OCI-LY1 (cell line): ENCODE measurements at regions not wholly inside any gene's neighbourhood (a gene's known extent, or its start where the extent isn't known, plus 50 kb on each side); places are given as distances from the start of the nearest gene placed in this dataset.

ENCODE experiments used
- H2AFZ ChIP-seq: fragments of 200-600 bp; sonication (generic), shearing (Covaris generic); 2 replicates; pipeline ENCODE4 v1.6.0; 2014; ENCODE audit warnings: antibody characterized with exemption, mild to moderate bottlenecking, low read length
- H3F3A ChIP-seq: fragments of 200-600 bp; sonication (generic), shearing (Covaris generic); 2 replicates; pipeline ENCODE4 v1.6.0; 2014; ENCODE audit warnings: mild to moderate bottlenecking, antibody characterized with exemption, low read length, moderate library complexity; ENCODE audit not compliant: insufficient read depth
- H3K27ac ChIP-seq: fragments of 200-600 bp; sonication (generic); 2 replicates; pipeline ENCODE4 v1.5.1; 2014; ENCODE audit warnings: low read length, mixed run types, mild to moderate bottlenecking, low read depth; ENCODE audit not compliant: poor library complexity, severe bottlenecking
- H3K27me3 ChIP-seq: fragments of 200-600 bp; sonication (generic); 2 replicates; pipeline ENCODE4 v1.6.0; 2014; ENCODE audit warnings: antibody characterized with exemption, mild to moderate bottlenecking, low read length, moderate library complexity; ENCODE audit not compliant: insufficient read depth
- H3K36me3 ChIP-seq: fragments of 200-600 bp; sonication (generic); 2 replicates; pipeline ENCODE4 v1.6.1; 2014; ENCODE audit warnings: mild to moderate bottlenecking, antibody characterized with exemption, low read length, moderate library complexity, mixed read lengths; ENCODE audit not compliant: insufficient read depth
- H3K4me1 ChIP-seq: fragments of 200-600 bp; sonication (generic); 2 replicates; pipeline ENCODE4 v1.5.1; 2014; ENCODE audit warnings: mild to moderate bottlenecking, low read length, moderate library complexity; ENCODE audit not compliant: insufficient read depth, severe bottlenecking
- H3K4me2 ChIP-seq: fragments of 200-600 bp; sonication (generic), shearing (Covaris generic); 2 replicates; pipeline ENCODE4 v1.6.1; 2014; ENCODE audit warnings: low read length
- H3K4me3 ChIP-seq: fragments of 200-600 bp; sonication (generic); 2 replicates; pipeline ENCODE4 v1.5.1; 2014; ENCODE audit warnings: low read length, low read depth, mild to moderate bottlenecking, mixed read lengths; ENCODE audit not compliant: poor library complexity, severe bottlenecking
- H3K79me2 ChIP-seq: fragments of 200-600 bp; shearing (Covaris generic); 2 replicates; pipeline ENCODE4 v1.6.1; 2016; ENCODE audit warnings: mixed run types, low read length, mixed read lengths; ENCODE audit not compliant: insufficient read depth
- H3K9ac ChIP-seq: fragments of 200-600 bp; sonication (generic), shearing (Covaris generic); 2 replicates; pipeline ENCODE4 v1.6.1; 2014; ENCODE audit warnings: mild to moderate bottlenecking, low read length, mixed read lengths
- H3K9me2 ChIP-seq: fragments of 200-600 bp; sonication (generic), shearing (Covaris generic); 2 replicates; pipeline ENCODE4 v1.6.1; 2014; ENCODE audit warnings: low read depth, mild to moderate bottlenecking, low read length, mixed read lengths
- H3K9me3 ChIP-seq: fragments of 200-600 bp; shearing (Covaris generic); 2 replicates; pipeline ENCODE4 v1.6.1; 2014; ENCODE audit warnings: low read length, mixed read lengths
- H4K20me1 ChIP-seq: fragments of 200-600 bp; sonication (generic), shearing (Covaris generic); 2 replicates; pipeline ENCODE4 v1.6.0; 2016; ENCODE audit warnings: mild to moderate bottlenecking, low read length; ENCODE audit not compliant: insufficient read depth
- EZH2 ChIP-seq: fragments of 200-600 bp; sonication (generic), shearing (Covaris generic); IDR thresholded peaks from 2 replicates; pipeline ENCODE4 v1.8.0; 2017; ENCODE audit warnings: borderline replicate concordance, mixed run types, mild to moderate bottlenecking, antibody characterized with exemption, low read length, moderate library complexity, mixed read lengths
- TF ChIP-seq, protein P1 (sequence below): fragments of 200-600 bp; sonication (generic), shearing (Covaris generic); IDR thresholded peaks from 2 replicates; pipeline ENCODE4 v1.5.1; 2017; ENCODE audit warnings: mild to moderate bottlenecking, antibody characterized with exemption, low read length, moderate library complexity, mixed read lengths

DNA sequence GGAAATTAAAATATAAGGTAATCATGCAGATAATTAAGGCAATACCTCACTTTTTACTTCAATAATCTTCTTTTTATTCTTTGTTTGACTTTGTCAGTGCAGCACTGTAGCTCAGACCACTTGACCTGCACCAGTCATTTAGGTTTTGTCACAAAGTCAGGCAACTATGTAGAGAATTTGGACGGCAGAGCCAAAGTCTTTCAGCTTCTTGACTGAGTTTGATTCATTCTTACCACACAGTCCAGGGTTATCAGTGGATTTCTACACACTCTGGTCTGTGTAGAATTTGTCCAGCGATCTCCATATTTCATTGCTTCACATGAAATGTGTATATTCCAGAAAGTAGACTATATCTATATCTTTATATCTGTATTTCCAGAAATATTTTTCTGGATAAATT lies 107.3 kb downstream of the TFAP2B start:
- no peak overlapping the region for H2AFZ ChIP-seq
- no peak overlapping the region for H3K4me2 ChIP-seq
- no peaks in the 10 kb centered on the region for H3F3A ChIP-seq
- TF ChIP-seq, protein P1, sequence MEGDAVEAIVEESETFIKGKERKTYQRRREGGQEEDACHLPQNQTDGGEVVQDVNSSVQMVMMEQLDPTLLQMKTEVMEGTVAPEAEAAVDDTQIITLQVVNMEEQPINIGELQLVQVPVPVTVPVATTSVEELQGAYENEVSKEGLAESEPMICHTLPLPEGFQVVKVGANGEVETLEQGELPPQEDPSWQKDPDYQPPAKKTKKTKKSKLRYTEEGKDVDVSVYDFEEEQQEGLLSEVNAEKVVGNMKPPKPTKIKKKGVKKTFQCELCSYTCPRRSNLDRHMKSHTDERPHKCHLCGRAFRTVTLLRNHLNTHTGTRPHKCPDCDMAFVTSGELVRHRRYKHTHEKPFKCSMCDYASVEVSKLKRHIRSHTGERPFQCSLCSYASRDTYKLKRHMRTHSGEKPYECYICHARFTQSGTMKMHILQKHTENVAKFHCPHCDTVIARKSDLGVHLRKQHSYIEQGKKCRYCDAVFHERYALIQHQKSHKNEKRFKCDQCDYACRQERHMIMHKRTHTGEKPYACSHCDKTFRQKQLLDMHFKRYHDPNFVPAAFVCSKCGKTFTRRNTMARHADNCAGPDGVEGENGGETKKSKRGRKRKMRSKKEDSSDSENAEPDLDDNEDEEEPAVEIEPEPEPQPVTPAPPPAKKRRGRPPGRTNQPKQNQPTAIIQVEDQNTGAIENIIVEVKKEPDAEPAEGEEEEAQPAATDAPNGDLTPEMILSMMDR, result no peak
- TF ChIP-seq EZH2, result no peak
- no peaks in the 10 kb centered on the region for H3K36me3 ChIP-seq
- H3K9ac ChIP-seq, result no peak overlapping the region
- no peak overlapping the region for H3K4me3 ChIP-seq
- no peaks in the 10 kb centered on the region for H3K9me3 ChIP-seq
- no peaks in the 10 kb centered on the region for H3K27me3 ChIP-seq
- no peaks in the 10 kb centered on the region for H3K4me1 ChIP-seq
- no peaks in the 10 kb centered on the region for H4K20me1 ChIP-seq
- H3K9me2 ChIP-seq, result no peaks in the 10 kb centered on the region
- H3K79me2 ChIP-seq, result no peaks in the 10 kb centered on the region
- no peak overlapping the region for H3K27ac ChIP-seq

DNA sequence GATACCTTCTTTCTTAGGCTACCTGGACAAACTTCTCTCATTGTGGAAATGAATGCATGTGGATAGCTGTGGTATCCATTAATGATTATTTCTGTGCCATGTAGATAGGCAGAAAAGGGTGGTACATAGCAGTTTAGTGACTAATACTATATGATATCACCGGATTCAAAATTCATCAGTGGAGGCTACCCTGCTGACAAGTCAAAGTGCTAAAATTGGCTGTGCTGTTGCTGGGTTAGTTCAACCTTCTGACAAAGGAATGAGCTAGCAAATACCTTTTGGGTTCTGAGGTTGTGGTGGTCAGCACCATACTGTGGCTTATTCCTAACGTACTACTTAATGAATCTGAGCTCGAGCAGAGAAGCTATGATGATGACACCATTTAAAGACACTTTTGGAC lies 109.1 kb downstream of the TFAP2B start:
- no peak overlapping the region for H2AFZ ChIP-seq
- no peak overlapping the region for H3K4me3 ChIP-seq

DNA sequence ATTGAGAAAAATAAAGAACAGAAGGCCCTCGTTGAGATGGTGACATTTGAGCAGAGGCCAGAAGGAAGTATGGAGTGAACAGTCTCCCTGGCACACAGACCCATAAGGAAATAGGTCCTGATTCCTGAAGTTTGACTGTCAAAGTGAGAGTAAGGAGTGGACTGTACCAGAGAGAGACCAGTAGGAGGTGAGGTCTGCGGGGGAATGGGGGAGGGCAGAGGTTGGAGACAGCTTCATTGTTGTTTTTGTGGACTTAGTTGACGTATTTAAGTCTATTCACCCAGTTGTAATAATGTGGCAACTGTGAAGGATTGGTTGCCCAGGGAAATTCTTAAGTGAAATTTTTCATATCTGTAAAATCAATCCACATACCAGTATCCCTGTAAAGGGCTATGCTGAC lies 110.7 kb downstream of the TFAP2B start:
- Histone ChIP-seq H3K4me3 (no peak overlapping the region), H3K4me2 (no peak overlapping the region), H2AFZ (no peak overlapping the region), H3K79me2 (no peaks in the 10 kb centered on the region), H3K9me2 (no peaks in the 10 kb centered on the region), H3K27me3 (no peaks in the 10 kb centered on the region), H3K27ac (no peak overlapping the region), H3F3A (no peaks in the 10 kb centered on the region), H3K4me1 (no peaks in the 10 kb centered on the region), H4K20me1 (no peaks in the 10 kb centered on the region), H3K36me3 (no peaks in the 10 kb centered on the region), H3K9ac (no peak overlapping the region), H3K9me3 (no peaks in the 10 kb centered on the region)
- no peak for TF ChIP-seq EZH2
- TF ChIP-seq, protein P1, result no peak

More for the DNA sequence above, 109.1 kb downstream of the TFAP2B start:
- Histone ChIP-seq H3K79me2 (no peaks in the 10 kb centered on the region), H3K9me2 (no peaks in the 10 kb centered on the region), H3F3A (no peaks in the 10 kb centered on the region), H3K36me3 (no peaks in the 10 kb centered on the region), H3K4me2 (no peak overlapping the region), H3K9ac (no peak overlapping the region), H3K27me3 (no peaks in the 10 kb centered on the region), H3K27ac (no peak overlapping the region), H3K4me1 (no peaks in the 10 kb centered on the region), H4K20me1 (no peaks in the 10 kb centered on the region), H3K9me3 (no peaks in the 10 kb centered on the region)
- TF ChIP-seq, protein P1, result no peak
- TF ChIP-seq EZH2, result no peak
